ENCODE measurements at regions not wholly inside any gene's neighbourhood (a gene's known extent, or its start where the extent isn't known, plus 50 kb on each side); places are given as distances from the start of the nearest gene placed in this dataset.

- no peak for TF ChIP-seq CTCF (IDR thresholded peaks at IDR 0.05)
- no peaks in the 10 kb centered on the region for H3K36me3 ChIP-seq (replicated peaks in 1 of 2; ENCODE audit: control insufficient read depth in 1 of 2, insufficient read depth in 2 of 2, low read length in 2 of 2)
- no peak overlapping the region for H3K4me2 ChIP-seq (replicated peaks; ENCODE audit: extremely low read depth, low read length, poor library complexity, severe bottlenecking)
- intact Hi-C loops (cut with micrococcal nuclease) = no loop called here
- H3K79me2 ChIP-seq (ENCODE audit: insufficient read depth, low read length) = no peaks in the 10 kb centered on the region
- no peak overlapping the region for H3K4me3 ChIP-seq (replicated peaks in 1 of 3; ENCODE audit: low read depth in 2 of 3, low read length in 3 of 3)
- DNase-seq = no peak
- Mint-ChIP-seq H3K9me3 (peaks cover 30 to 50% (median 47%) of the 10 kb centered on the region in 7 donors), H3K27ac (no peak overlapping the region), H3K36me3 (no peaks in the 10 kb centered on the region), H3K4me1 (no peaks in the 10 kb centered on the region), H3K4me3 (no peak overlapping the region), H3K27me3 (ENCODE audit: low read depth in 3 of 3) (peaks cover 0 to 7% (median 1%) of the 10 kb centered on the region in 3 donors)
- no peaks in the 10 kb centered on the region for H4K20me1 ChIP-seq (ENCODE audit: insufficient read depth, low read length)
- H3K9ac ChIP-seq (ENCODE audit: insufficient read depth, low read length, poor library complexity, severe bottlenecking) = no peak overlapping the region
- WGBS (ENCODE audit: insufficient coverage) = 100% methylated on average over 1 of the region's 1 CpG
- no peak overlapping the region for H3K27ac ChIP-seq (ENCODE audit: low read depth in 1 of 2, low read length in 2 of 2)
- no peak overlapping the region for H2AFZ ChIP-seq (ENCODE audit: insufficient read depth, low read depth, low read length, poor library complexity, severe bottlenecking)
- no peaks in the 10 kb centered on the region for H3K4me1 ChIP-seq (ENCODE audit: control insufficient read depth in 1 of 2, insufficient read depth in 2 of 2, low read length in 2 of 2)
- no peaks in the 10 kb centered on the region for H3K27me3 ChIP-seq (ENCODE audit: control insufficient read depth in 2 of 2, insufficient read depth in 2 of 2, low read length in 2 of 2)
- peaks cover 50 to 59% of the 10 kb centered on the region in 2 donors for H3K9me3 ChIP-seq (replicated peaks in 1 of 2; ENCODE audit: control insufficient read depth in 1 of 2, insufficient read depth in 1 of 2, low read length in 2 of 2)
These were observed 113.5 kb downstream of the HTR5A start for GRCh38 chr7:155183655-155184054.

GRCh38 chr7:155184923-155185322 is 112.8 kb upstream of the INSIG1 start:
- H2AFZ ChIP-seq (ENCODE audit: insufficient read depth, low read depth, low read length, poor library complexity, severe bottlenecking) = no peak overlapping the region
- no peaks in the 10 kb centered on the region for H3K79me2 ChIP-seq (ENCODE audit: insufficient read depth, low read length)
- DNase-seq = no peak
- WGBS (ENCODE audit: insufficient coverage) = 93% methylated on average over 4 of the region's 4 CpGs
- peaks cover 0 to 8% (median 1%) of the 10 kb centered on the region in 3 donors for H3K27me3 Mint-ChIP-seq (ENCODE audit: low read depth in 3 of 3)
- no peaks in the 10 kb centered on the region for H3K4me1 ChIP-seq (ENCODE audit: control insufficient read depth in 1 of 2, insufficient read depth in 2 of 2, low read length in 2 of 2)
- no peaks in the 10 kb centered on the region for H3K36me3 Mint-ChIP-seq
- intact Hi-C loops (cut with micrococcal nuclease) = no loop called here
- no peaks in the 10 kb centered on the region for H3K36me3 ChIP-seq (replicated peaks in 1 of 2; ENCODE audit: control insufficient read depth in 1 of 2, insufficient read depth in 2 of 2, low read length in 2 of 2)
- no peaks in the 10 kb centered on the region for H4K20me1 ChIP-seq (ENCODE audit: insufficient read depth, low read length)
- H3K9ac ChIP-seq (ENCODE audit: insufficient read depth, low read length, poor library complexity, severe bottlenecking) = no peak overlapping the region
- no peak overlapping the region for H3K4me3 Mint-ChIP-seq
- H3K27me3 ChIP-seq (ENCODE audit: control insufficient read depth in 2 of 2, insufficient read depth in 2 of 2, low read length in 2 of 2) = no peaks in the 10 kb centered on the region
- no peak overlapping the region for H3K4me2 ChIP-seq (replicated peaks; ENCODE audit: extremely low read depth, low read length, poor library complexity, severe bottlenecking)
- H3K27ac Mint-ChIP-seq = no peak overlapping the region
- H3K9me3 ChIP-seq (replicated peaks in 1 of 2; ENCODE audit: control insufficient read depth in 1 of 2, insufficient read depth in 1 of 2, low read length in 2 of 2) = peaks cover 50 to 59% of the 10 kb centered on the region in 2 donors
- H3K4me1 Mint-ChIP-seq = no peaks in the 10 kb centered on the region
- no peak overlapping the region for H3K27ac ChIP-seq (ENCODE audit: low read depth in 1 of 2, low read length in 2 of 2)
- no peak overlapping the region for H3K4me3 ChIP-seq (replicated peaks in 1 of 3; ENCODE audit: low read depth in 2 of 3, low read length in 3 of 3)
- H3K9me3 Mint-ChIP-seq = peaks cover 30 to 51% (median 47%) of the 10 kb centered on the region in 7 donors
- no peak for TF ChIP-seq CTCF (IDR thresholded peaks at IDR 0.05)
